Neuronal stem cell (in vitro differentiated cells): ENCODE measurements at regions not wholly inside any gene's neighbourhood (a gene's known extent, or its start where the extent isn't known, plus 50 kb on each side); places are given as distances from the start of the nearest gene placed in this dataset.

ENCODE experiments used
- DNase-seq: peaks from one replicate; pipeline ENCODE4 v3.0.0-alpha.2; 2013; ENCODE audit warnings: low spot score
- H2AFZ ChIP-seq: one replicate; pipeline ENCODE4 v1.6.1; 2013; ENCODE audit warnings: mild to moderate bottlenecking, low read length, inconsistent platforms
- H2AK5ac ChIP-seq: 2 replicates; pipeline ENCODE4 v1.6.1; 2013; ENCODE audit warnings: low read depth, mild to moderate bottlenecking, inconsistent platforms, low read length, moderate library complexity, mixed read lengths
- H2BK120ac ChIP-seq: 2 replicates; pipeline ENCODE4 v1.6.1; 2013; ENCODE audit warnings: low read depth, mild to moderate bottlenecking, inconsistent platforms, low read length, moderate library complexity, mixed read lengths
- H2BK12ac ChIP-seq: one replicate; pipeline ENCODE4 v1.6.1; 2013; ENCODE audit warnings: low read length, inconsistent platforms
- H2BK15ac ChIP-seq: 2 replicates; pipeline ENCODE4 v1.6.1; 2013; ENCODE audit warnings: mild to moderate bottlenecking, low read length, inconsistent platforms, mixed read lengths
- H2BK5ac ChIP-seq: one replicate; pipeline ENCODE4 v1.6.1; 2013; ENCODE audit warnings: inconsistent platforms, mild to moderate bottlenecking, low read length, moderate library complexity
- H3K14ac ChIP-seq: one replicate; pipeline ENCODE4 v1.6.1; 2013; ENCODE audit warnings: low read length, inconsistent platforms
- H3K18ac ChIP-seq: 2 replicates; pipeline ENCODE4 v1.6.1; 2013; ENCODE audit warnings: low read length, inconsistent platforms
- H3K23ac ChIP-seq: 2 replicates; pipeline ENCODE4 v1.6.1; 2013; ENCODE audit warnings: low read depth, mild to moderate bottlenecking, mixed read lengths, low read length, inconsistent platforms; ENCODE audit not compliant: poor library complexity
- H3K27ac ChIP-seq: replicated peaks from 3 replicates; pipeline ENCODE4 v1.5.1; 2013; ENCODE audit warnings: low read length, inconsistent platforms
- H3K27me3 ChIP-seq, 3 experiments: 2 replicates each; pipeline ENCODE4 v1.6.1; 2013; ENCODE audit warnings: low read length in 3 of 3, mild to moderate bottlenecking in 2 of 3, inconsistent platforms in 1 of 3, low read depth in 1 of 3, mixed read lengths in 1 of 3, moderate library complexity in 1 of 3; ENCODE audit not compliant: control insufficient read depth in 3 of 3, insufficient read depth in 3 of 3
- H3K36me3 ChIP-seq, 2 donors: replicated peaks in 1 of 2; 2 replicates each; pipeline ENCODE4 v1.6.1; 2013; ENCODE audit warnings: low read length in 2 of 2; ENCODE audit not compliant: control insufficient read depth in 2 of 2, insufficient read depth in 2 of 2
- H3K4ac ChIP-seq: 2 replicates; pipeline ENCODE4 v1.6.1; 2013; ENCODE audit warnings: inconsistent platforms, mild to moderate bottlenecking, low read length, moderate library complexity
- H3K4me1 ChIP-seq, 2 donors: 1 replicate in 1 of 2; 2 replicates in 1 of 2; pipeline ENCODE4 v1.6.1; 2013; ENCODE audit warnings: low read length in 2 of 2, low read depth in 1 of 2; ENCODE audit not compliant: control insufficient read depth in 2 of 2, insufficient read depth in 1 of 2
- H3K4me2 ChIP-seq: one replicate; pipeline ENCODE4 v1.6.1; 2013; ENCODE audit warnings: mild to moderate bottlenecking, low read length, inconsistent platforms; ENCODE audit not compliant: insufficient read depth, poor library complexity, severe bottlenecking
- H3K4me3 ChIP-seq, 2 donors: 2 replicates each; pipeline ENCODE4 v1.5.1; 2013; ENCODE audit warnings: low read length in 2 of 2, mild to moderate bottlenecking in 2 of 2, inconsistent platforms in 1 of 2, moderate library complexity in 1 of 2
- H3K79me1 ChIP-seq: one replicate; pipeline ENCODE4 v1.6.1; 2013; ENCODE audit warnings: low read depth, mild to moderate bottlenecking, inconsistent platforms, low read length, moderate library complexity
- H3K9ac ChIP-seq: one replicate; pipeline ENCODE4 v1.6.1; 2013; ENCODE audit warnings: mild to moderate bottlenecking, low read depth, low read length, inconsistent platforms; ENCODE audit not compliant: poor library complexity
- H3K9me3 ChIP-seq, 2 donors: replicated peaks in 1 of 2; 2 replicates each; pipeline versions ENCODE3 to v1.6.1; 2013; ENCODE audit warnings: low read length in 2 of 2, mild to moderate bottlenecking in 2 of 2, inconsistent platforms in 1 of 2, low read depth in 1 of 2, mixed read lengths in 1 of 2, moderate library complexity in 1 of 2; ENCODE audit not compliant: control insufficient read depth in 2 of 2, insufficient read depth in 1 of 2
- H4K8ac ChIP-seq: one replicate; pipeline ENCODE4 v1.6.1; 2013; ENCODE audit warnings: low read depth, mild to moderate bottlenecking, inconsistent platforms, low read length, moderate library complexity
- H4K91ac ChIP-seq: one replicate; pipeline ENCODE4 v1.6.1; 2013; ENCODE audit warnings: low read length, low read depth, mild to moderate bottlenecking, inconsistent platforms; ENCODE audit not compliant: poor library complexity
- WGBS, 2 donors: extraction: QIAGEN DNeasy Blood & Tissue Kit; methylation state at CpG; one replicate each; pipeline ENCODE4 v1.1.7; 2013; ENCODE audit warnings: missing lambda C conversion rate in 2 of 2, mixed read lengths in 1 of 2; ENCODE audit not compliant: insufficient read length in 2 of 2, insufficient replicate concordance in 1 of 2; ENCODE audit errors: extremely low coverage in 2 of 2; 5-methylcytosine and 5-hydroxymethylcytosine counted together

- Histone ChIP-seq H2BK120ac (no peak overlapping the region), H4K91ac (no peak overlapping the region), H3K4me1 (peaks cover 0 to 17% of the 10 kb centered on the region in 2 donors), H3K14ac (no peak overlapping the region), H3K36me3 (no peaks in the 10 kb centered on the region), H3K9ac (no peak overlapping the region), H3K27me3 (peaks cover 3 to 88% (median 15%) of the 10 kb centered on the region in 3 experiments), H3K79me1 (no peaks in the 10 kb centered on the region), H3K4me2 (peak overlapping the region; percentile 21), H2AK5ac (no peak overlapping the region), H3K23ac (no peak overlapping the region), H3K9me3 (no peaks in the 10 kb centered on the region), H2BK15ac (no peak overlapping the region), H3K4ac (no peak overlapping the region), H2BK5ac (no peak overlapping the region), H3K4me3 (no peak overlapping the region), H2BK12ac (no peak overlapping the region), H4K8ac (no peak overlapping the region), H2AFZ (no peak overlapping the region), H3K18ac (no peak overlapping the region), H3K27ac (peak overlapping the region; percentile 30)
- peak; percentile 58 for DNase-seq
- no CpG with 5 or more reads among the region's 4 CpGs for WGBS, 2 donors
Measured at GRCh38 chr14:36443374-36443773, 76.7 kb downstream of the NKX2-1 start.

GRCh38 chr14:36442824-36443241 lies 77.2 kb downstream of the NKX2-1 start:
- H3K79me1 ChIP-seq: no peaks in the 10 kb centered on the region
- no peak overlapping the region for H3K9ac ChIP-seq
- no CpG with 5 or more reads among the region's 4 CpGs for WGBS, 2 donors
- no peak overlapping the region for H2BK15ac ChIP-seq
- H3K14ac ChIP-seq: no peak overlapping the region
- H3K9me3 ChIP-seq: no peaks in the 10 kb centered on the region
- no peak overlapping the region for H3K23ac ChIP-seq
- peaks cover 0 to 17% of the 10 kb centered on the region in 2 donors for H3K4me1 ChIP-seq
- H3K4me3 ChIP-seq: no peak overlapping the region
- no peak overlapping the region for H2BK120ac ChIP-seq
- H3K27me3 ChIP-seq: peaks cover 3 to 92% (median 15%) of the 10 kb centered on the region in 3 experiments
- H3K4ac ChIP-seq: no peak overlapping the region
- H4K8ac ChIP-seq: no peak overlapping the region
- no peak overlapping the region for H3K4me2 ChIP-seq
- no peak overlapping the region for H2BK12ac ChIP-seq
- H2BK5ac ChIP-seq: no peak overlapping the region
- no peak overlapping the region for H3K18ac ChIP-seq
- H4K91ac ChIP-seq: no peak overlapping the region
- H3K27ac ChIP-seq: peak overlapping the region; percentile 30
- DNase-seq: peak; percentile 93
- no peaks in the 10 kb centered on the region for H3K36me3 ChIP-seq
- H2AFZ ChIP-seq: no peak overlapping the region
- H2AK5ac ChIP-seq: no peak overlapping the region

- Histone ChIP-seq H2AFZ (no peak overlapping the region), H3K4me1 (peaks cover 0 to 17% of the 10 kb centered on the region in 2 donors), H3K27me3 (peaks cover 0 to 91% (median 9%) of the 10 kb centered on the region in 3 experiments), H3K36me3 (no peaks in the 10 kb centered on the region), H4K91ac (no peak overlapping the region), H4K8ac (no peak overlapping the region), H3K23ac (no peak overlapping the region), H3K18ac (no peak overlapping the region), H3K9me3 (no peaks in the 10 kb centered on the region), H3K9ac (no peak overlapping the region), H2BK12ac (no peak overlapping the region), H2AK5ac (no peak overlapping the region), H3K27ac (peak overlapping the region; percentile 74), H3K4me2 (peak overlapping the region; percentile 31), H2BK15ac (no peak overlapping the region), H3K4ac (no peak overlapping the region), H3K14ac (no peak overlapping the region), H3K4me3 (no peak overlapping the region), H2BK120ac (no peak overlapping the region), H2BK5ac (no peak overlapping the region), H3K79me1 (no peaks in the 10 kb centered on the region)
- no peak for DNase-seq
Measured at GRCh38 chr14:36441283-36441682, 78.7 kb downstream of the NKX2-1 start.

- Histone ChIP-seq H4K8ac (no peak overlapping the region), H3K9me3 (no peaks in the 10 kb centered on the region), H3K27me3 (peaks cover 0 to 85% (median 4%) of the 10 kb centered on the region in 3 experiments), H3K9ac (no peak overlapping the region), H2AFZ (no peak overlapping the region), H4K91ac (no peak overlapping the region), H3K18ac (no peak overlapping the region), H3K4me2 (no peak overlapping the region), H3K4ac (no peak overlapping the region), H3K79me1 (no peaks in the 10 kb centered on the region), H2BK15ac (no peak overlapping the region), H3K27ac (no peak overlapping the region), H2AK5ac (no peak overlapping the region), H2BK120ac (no peak overlapping the region), H2BK12ac (no peak overlapping the region), H3K23ac (no peak overlapping the region), H3K14ac (no peak overlapping the region), H3K4me1 (peaks cover 0 to 17% of the 10 kb centered on the region in 2 donors), H3K36me3 (no peaks in the 10 kb centered on the region), H2BK5ac (no peak overlapping the region), H3K4me3 (no peak overlapping the region)
- WGBS, 2 donors: no CpG with 5 or more reads among the region's 4 CpGs
- no peak for DNase-seq
Measured at GRCh38 chr14:36439766-36440165, 80.3 kb downstream of the NKX2-1 start.
